GM12892 (cell line): ENCODE measurements at regions not wholly inside any gene's neighbourhood (a gene's known extent, or its start where the extent isn't known, plus 50 kb on each side); places are given as distances from the start of the nearest gene placed in this dataset.

Experiments used
- POLR2A ChIP-seq: IDR thresholded peaks from 2 replicates; pipeline ENCODE4 v1.6.1; 2011; ENCODE audit warnings: low read depth, low read length, control low read depth
- POLR2AphosphoS5 ChIP-seq: IDR thresholded peaks from 2 replicates; pipeline ENCODE4 v1.6.1; 2011; ENCODE audit warnings: low read depth, low read length, control low read depth

DNA sequence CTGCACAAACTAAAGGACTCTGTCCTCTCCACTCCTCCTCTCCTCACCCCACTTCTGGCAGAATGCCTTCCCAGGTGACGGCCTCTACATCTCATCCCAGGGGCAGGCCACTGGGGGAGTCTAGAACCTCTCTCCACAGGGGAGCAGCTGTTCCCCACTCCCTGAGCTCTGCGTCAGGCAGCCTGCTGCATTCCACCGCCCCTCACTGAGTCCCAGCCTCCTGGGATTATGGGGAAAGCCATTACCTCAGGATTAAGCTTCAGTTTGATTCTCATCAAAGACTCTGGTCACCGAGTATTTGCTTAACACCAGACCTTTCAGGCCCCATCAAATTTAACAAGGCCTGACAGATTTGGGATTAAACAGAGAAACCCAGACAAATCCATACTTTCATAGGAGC, 405.9 kb downstream of the NXPE2 start:
- no peak for TF ChIP-seq POLR2A
- TF ChIP-seq POLR2AphosphoS5, result no peak
